LNCaP clone FGC (cell line): ENCODE measurements at regions not wholly inside any gene's neighbourhood (a gene's known extent, or its start where the extent isn't known, plus 50 kb on each side); places are given as distances from the start of the nearest gene placed in this dataset.

Experiments used
- DNase-seq: peaks from one replicate; pipeline ENCODE4 v3.0.0-alpha.2; 2011; ENCODE audit warnings: low read depth
- H3K4me3 ChIP-seq: 2 replicates; pipeline ENCODE4 v1.5.1; 2011; ENCODE audit warnings: mild to moderate bottlenecking, low read depth, low read length, control low read depth
- TF ChIP-seq, protein P1 (sequence below): IDR thresholded peaks from 2 replicates; pipeline ENCODE4 v1.5.1; 2012; ENCODE audit warnings: mild to moderate bottlenecking; ENCODE audit not compliant: control insufficient read depth, insufficient read depth; ENCODE audit errors: extremely low read depth

DNA sequence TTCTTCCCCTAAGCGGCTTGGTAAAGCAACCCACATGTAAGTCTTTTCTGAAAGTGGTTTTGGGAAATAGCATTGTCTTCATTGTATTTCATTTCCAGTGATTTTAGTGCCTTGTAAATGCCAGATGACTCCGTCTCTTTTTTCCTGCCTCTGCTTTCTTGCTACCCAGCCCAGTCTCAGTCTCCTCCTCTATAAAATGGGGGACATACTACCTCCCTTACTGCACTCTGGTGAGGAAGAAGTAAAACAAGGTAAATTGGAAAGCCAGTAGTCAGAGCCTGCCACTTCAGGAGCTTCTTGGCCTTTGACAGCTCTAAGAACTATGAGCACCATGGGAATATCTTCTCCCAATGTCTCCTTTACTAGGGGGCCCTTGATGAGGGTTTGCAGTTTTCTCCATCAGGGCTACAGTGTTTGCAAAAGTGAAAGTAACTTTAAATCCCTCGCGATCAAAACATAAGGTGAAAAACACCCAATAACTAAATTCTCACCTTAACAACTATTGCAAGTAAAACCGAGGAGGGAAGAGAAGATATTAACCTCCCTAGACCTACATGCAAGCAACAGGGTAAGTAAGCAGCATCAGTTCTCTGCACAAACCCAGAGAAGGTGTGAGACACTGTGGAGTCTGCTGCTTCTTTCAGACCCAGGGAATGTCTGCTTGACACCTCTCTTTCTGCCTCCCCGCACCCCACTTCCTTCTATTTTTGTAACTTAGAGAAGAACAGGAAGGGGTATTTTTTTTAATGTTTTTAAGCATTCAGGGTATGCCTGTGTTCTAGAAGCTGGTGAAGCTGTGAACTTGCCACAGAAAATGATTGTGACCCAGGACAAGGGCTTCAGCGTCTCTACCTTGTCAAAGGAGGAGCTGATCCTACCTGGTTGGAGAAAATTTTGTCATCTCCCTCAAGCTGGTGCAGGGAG, 159.1 kb upstream of the EOMES start:
- no peak overlapping the region for H3K4me3 ChIP-seq
- no peak for DNase-seq
- TF ChIP-seq, protein P1, sequence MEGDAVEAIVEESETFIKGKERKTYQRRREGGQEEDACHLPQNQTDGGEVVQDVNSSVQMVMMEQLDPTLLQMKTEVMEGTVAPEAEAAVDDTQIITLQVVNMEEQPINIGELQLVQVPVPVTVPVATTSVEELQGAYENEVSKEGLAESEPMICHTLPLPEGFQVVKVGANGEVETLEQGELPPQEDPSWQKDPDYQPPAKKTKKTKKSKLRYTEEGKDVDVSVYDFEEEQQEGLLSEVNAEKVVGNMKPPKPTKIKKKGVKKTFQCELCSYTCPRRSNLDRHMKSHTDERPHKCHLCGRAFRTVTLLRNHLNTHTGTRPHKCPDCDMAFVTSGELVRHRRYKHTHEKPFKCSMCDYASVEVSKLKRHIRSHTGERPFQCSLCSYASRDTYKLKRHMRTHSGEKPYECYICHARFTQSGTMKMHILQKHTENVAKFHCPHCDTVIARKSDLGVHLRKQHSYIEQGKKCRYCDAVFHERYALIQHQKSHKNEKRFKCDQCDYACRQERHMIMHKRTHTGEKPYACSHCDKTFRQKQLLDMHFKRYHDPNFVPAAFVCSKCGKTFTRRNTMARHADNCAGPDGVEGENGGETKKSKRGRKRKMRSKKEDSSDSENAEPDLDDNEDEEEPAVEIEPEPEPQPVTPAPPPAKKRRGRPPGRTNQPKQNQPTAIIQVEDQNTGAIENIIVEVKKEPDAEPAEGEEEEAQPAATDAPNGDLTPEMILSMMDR: no peak

DNA sequence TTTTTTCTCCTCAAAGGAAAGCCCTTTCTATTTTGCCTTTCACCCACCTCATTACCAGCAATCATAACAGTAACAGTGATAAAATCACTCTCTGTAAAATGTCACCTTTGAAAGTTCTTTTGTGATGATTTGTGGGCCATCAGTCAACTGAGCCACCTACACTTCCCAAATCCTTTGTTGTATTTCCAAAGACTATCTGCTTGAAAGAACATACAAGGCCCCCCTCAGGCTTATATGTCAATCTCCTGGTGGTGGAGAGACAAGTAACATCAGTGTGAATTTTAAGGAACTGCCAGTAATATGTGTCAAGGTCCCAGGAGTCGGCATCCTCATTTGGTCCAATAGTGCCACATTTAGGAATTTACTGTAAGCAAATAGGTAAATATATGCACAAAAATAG, 161.1 kb upstream of the EOMES start:
- no peak overlapping the region for H3K4me3 ChIP-seq
- TF ChIP-seq, protein P1: no peak
- no peak for DNase-seq

DNA sequence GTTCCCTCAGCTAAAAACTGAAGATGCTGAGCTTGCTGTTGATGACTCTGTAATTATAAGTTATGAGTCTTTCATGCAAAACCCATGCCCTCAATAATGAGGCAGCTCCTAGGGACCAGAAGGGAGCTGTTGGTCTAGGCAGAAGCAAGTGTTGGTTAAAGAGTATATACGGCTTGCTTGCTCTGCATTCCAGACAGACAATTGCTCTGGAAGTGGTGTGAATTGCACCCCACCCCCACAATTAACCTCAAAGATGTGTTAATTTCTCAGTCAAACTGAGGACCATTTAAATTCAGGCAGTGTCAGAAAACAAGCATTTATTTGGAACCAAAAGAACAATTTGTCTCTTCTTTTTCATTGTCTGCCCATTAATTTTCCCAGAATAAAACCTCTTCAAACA, 163.5 kb upstream of the EOMES start:
- TF ChIP-seq, protein P1: no peak
- H3K4me3 ChIP-seq: no peak overlapping the region
- no peak for DNase-seq

DNA sequence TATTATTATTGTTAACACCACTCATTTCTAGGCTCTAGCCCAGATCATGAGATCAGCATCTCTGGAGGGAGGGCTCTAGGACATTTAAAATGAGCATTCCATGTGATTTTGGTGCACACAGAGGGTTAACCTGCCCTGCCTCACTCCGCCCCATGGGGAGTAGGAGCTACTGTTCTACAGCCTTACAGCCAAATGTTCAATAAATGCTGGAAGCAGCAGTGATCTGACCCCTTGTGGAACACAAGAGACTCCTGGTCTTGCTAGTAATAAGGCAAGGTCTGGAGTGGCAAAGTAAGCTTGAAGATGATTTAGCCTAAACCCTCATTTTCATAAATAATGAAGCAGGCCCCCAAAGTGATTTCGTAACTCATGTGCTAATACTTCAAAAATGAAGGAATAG, 166.4 kb upstream of the EOMES start:
- no peak overlapping the region for H3K4me3 ChIP-seq
- TF ChIP-seq, protein P1: no peak
- no peak for DNase-seq

DNA sequence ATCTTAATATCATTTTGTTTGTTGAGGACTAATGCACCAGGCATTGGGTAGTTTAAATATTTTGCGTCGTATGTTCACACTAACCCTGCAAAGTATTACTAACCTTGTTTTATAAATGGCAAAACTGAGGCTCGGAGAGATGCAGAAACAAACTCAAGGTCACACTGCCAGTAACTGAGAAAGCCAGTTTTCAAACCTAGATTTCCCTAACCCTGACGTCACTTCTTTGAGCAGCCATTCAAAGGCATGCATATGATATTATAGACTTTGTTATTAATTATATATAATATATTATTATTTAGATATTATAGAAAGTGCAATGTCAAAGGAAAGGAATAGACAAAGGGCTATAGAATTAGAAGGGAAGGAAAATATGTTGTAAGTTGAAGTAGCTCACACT, 167.6 kb upstream of the EOMES start:
- DNase-seq: no peak
- TF ChIP-seq, protein P1: no peak
- no peak overlapping the region for H3K4me3 ChIP-seq

DNA sequence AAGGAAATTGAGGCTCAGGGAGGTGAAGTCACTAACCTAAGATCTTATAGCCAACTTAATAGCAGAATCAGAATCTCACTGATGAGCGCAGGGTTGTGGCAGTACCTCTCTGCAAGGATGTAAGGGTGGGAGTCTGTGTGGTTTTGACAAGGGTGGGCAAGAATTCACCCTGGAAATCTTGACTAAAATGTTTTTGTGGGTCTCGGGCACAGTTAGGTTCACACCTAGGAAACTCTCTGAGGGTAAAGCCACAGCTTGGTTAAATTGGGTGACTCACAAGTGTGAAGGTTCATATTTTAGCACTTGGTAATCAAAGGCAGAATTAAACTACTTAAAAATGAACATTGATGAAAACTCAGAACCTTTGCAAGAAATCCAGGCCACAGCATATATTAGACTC, 178.2 kb upstream of the EOMES start:
- no peak for DNase-seq
- no peak overlapping the region for H3K4me3 ChIP-seq
- TF ChIP-seq, protein P1: no peak

DNA sequence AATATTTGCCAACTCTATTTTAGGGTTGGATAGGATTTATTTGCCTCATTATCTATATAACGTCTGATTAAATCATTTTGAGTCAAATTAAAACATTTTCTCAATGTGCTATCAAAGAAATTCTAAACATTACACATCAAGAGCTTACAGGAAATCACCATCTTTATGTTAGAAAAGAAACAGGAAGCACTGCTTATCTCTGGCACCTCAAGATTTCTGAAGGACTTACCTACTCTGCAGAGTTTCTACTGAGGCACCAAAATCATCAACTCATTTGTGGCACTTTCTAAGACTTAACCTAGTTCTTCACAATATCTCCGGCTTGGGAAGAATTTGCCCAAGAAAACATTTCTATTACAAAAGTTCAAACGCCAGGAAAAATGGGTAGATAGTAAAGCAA, 181.3 kb upstream of the EOMES start:
- no peak overlapping the region for H3K4me3 ChIP-seq
- no peak for DNase-seq
- TF ChIP-seq, protein P1: no peak
